Neural cell (in vitro differentiated cells): ENCODE measurements at regions not wholly inside any gene's neighbourhood (a gene's known extent, or its start where the extent isn't known, plus 50 kb on each side); places are given as distances from the start of the nearest gene placed in this dataset.

Source experiments
- H2AFZ ChIP-seq: fragments of 200-600, 300-800 bp; sonication (generic), shearing (Covaris generic); 2 replicates; pipeline ENCODE4 v1.6.0; 2014; ENCODE audit warnings: low read depth, mild to moderate bottlenecking, antibody characterized with exemption, low read length, moderate library complexity
- H3F3A ChIP-seq: fragments of 200-600 bp; shearing (Covaris generic); 2 replicates; pipeline ENCODE4 v1.6.1; 2016; ENCODE audit warnings: mild to moderate bottlenecking, moderate library complexity, mixed read lengths, antibody characterized with exemption, low read length; ENCODE audit not compliant: insufficient read depth, poor library complexity, severe bottlenecking
- H3K27ac ChIP-seq: fragments of 200-600, 300-800 bp; sonication (generic), shearing (Covaris generic); 2 replicates; pipeline ENCODE4 v1.5.1; 2014; ENCODE audit warnings: mild to moderate bottlenecking, low read length, moderate library complexity
- H3K27me3 ChIP-seq: fragments of 300-800, 200-600 bp; sonication (generic), shearing (Covaris generic); 2 replicates; pipeline ENCODE4 v1.6.0; 2014; ENCODE audit warnings: mild to moderate bottlenecking, low read depth, low read length, moderate library complexity; ENCODE audit not compliant: insufficient read depth
- H3K36me3 ChIP-seq: fragments of 300-800, 200-600 bp; sonication (generic), shearing (Covaris generic); 2 replicates; pipeline ENCODE4 v1.5.1; 2014; ENCODE audit warnings: mild to moderate bottlenecking, antibody characterized with exemption, low read length, moderate library complexity; ENCODE audit not compliant: insufficient read depth
- H3K4me2 ChIP-seq: fragments of 300-800, 200-600 bp; sonication (generic), shearing (Covaris generic); 2 replicates; pipeline ENCODE4 v1.6.0; 2014; ENCODE audit warnings: mild to moderate bottlenecking, low read length
- H3K4me3 ChIP-seq: fragments of 300-800, 200-600 bp; sonication (generic), shearing (Covaris generic); 2 replicates; pipeline ENCODE4 v1.5.1; 2014; ENCODE audit warnings: mild to moderate bottlenecking, low read length, moderate library complexity
- H3K79me2 ChIP-seq: fragments of 200-600 bp; shearing (Covaris generic); replicated peaks from 2 replicates; pipeline ENCODE4 v1.6.0; 2014; ENCODE audit warnings: mild to moderate bottlenecking, low read length, moderate library complexity; ENCODE audit not compliant: insufficient read depth
- H3K9ac ChIP-seq: fragments of 300-800, 200-600 bp; sonication (generic), shearing (Covaris generic); 2 replicates; pipeline ENCODE4 v1.6.1; 2016; ENCODE audit warnings: mild to moderate bottlenecking, low read length, mixed read lengths
- H3K9me2 ChIP-seq: fragments of 200-600 bp; shearing (Covaris generic); 2 replicates; pipeline ENCODE4 v1.6.1; 2016; ENCODE audit warnings: mild to moderate bottlenecking, low read length, mixed read lengths; ENCODE audit not compliant: insufficient read depth
- H3K9me3 ChIP-seq: fragments of 200-600, 300-800 bp; sonication (generic), shearing (Covaris generic); 2 replicates; pipeline ENCODE4 v1.6.1; 2016; ENCODE audit warnings: mild to moderate bottlenecking, mixed run types, low read length, moderate library complexity, mixed read lengths
- H4K20me1 ChIP-seq: fragments of 200-600 bp; shearing (Covaris generic); 2 replicates; pipeline ENCODE4 v1.6.1; 2016; ENCODE audit warnings: mild to moderate bottlenecking, mixed run types; ENCODE audit not compliant: insufficient read depth
- CTCF ChIP-seq: fragments of 450-650 bp; IDR thresholded peaks from 2 replicates; pipeline ENCODE4 v1.5.1; 2014; ENCODE audit warnings: antibody characterized with exemption, mild to moderate bottlenecking, moderate library complexity; ENCODE audit not compliant: poor library complexity, severe bottlenecking
- EP300 ChIP-seq: fragments of 450-650 bp; conservative IDR thresholded peaks from 2 replicates; pipeline ENCODE4 v1.6.1; 2014; ENCODE audit warnings: antibody characterized with exemption, mild to moderate bottlenecking, moderate library complexity; ENCODE audit not compliant: poor library complexity, severe bottlenecking
- EZH2 ChIP-seq: fragments of 200-600, 300-800 bp; shearing (Covaris generic), sonication (generic); IDR thresholded peaks from 2 replicates; pipeline ENCODE4 v1.6.1; 2014; ENCODE audit warnings: antibody characterized with exemption, low read length, borderline replicate concordance, mild to moderate bottlenecking; ENCODE audit not compliant: insufficient read depth, poor library complexity, severe bottlenecking
- MXI1 ChIP-seq: fragments of 450-650 bp; conservative IDR thresholded peaks from 2 replicates; pipeline ENCODE4 v1.6.1; 2014; ENCODE audit warnings: antibody characterized with exemption, mild to moderate bottlenecking; ENCODE audit not compliant: poor library complexity, severe bottlenecking
- POLR2AphosphoS5 ChIP-seq: IDR thresholded peaks from 2 replicates; pipeline ENCODE4 v1.6.1; 2012
- RAD21 ChIP-seq: fragments of 450-650 bp; conservative IDR thresholded peaks from 2 replicates; pipeline ENCODE4 v1.6.1; 2014; ENCODE audit warnings: antibody characterized with exemption, mild to moderate bottlenecking, moderate library complexity
- REST ChIP-seq: IDR thresholded peaks from 2 replicates; pipeline ENCODE4 v1.6.1; 2012; ENCODE audit warnings: borderline replicate concordance
- SMC3 ChIP-seq: fragments of 450-650 bp; conservative IDR thresholded peaks from 2 replicates; pipeline ENCODE4 v1.6.1; 2014; ENCODE audit warnings: antibody characterized with exemption, mild to moderate bottlenecking, moderate library complexity; ENCODE audit not compliant: poor library complexity
- TAF1 ChIP-seq: IDR thresholded peaks from 2 replicates; pipeline ENCODE4 v1.6.1; 2012; ENCODE audit warnings: low read depth

DNA sequence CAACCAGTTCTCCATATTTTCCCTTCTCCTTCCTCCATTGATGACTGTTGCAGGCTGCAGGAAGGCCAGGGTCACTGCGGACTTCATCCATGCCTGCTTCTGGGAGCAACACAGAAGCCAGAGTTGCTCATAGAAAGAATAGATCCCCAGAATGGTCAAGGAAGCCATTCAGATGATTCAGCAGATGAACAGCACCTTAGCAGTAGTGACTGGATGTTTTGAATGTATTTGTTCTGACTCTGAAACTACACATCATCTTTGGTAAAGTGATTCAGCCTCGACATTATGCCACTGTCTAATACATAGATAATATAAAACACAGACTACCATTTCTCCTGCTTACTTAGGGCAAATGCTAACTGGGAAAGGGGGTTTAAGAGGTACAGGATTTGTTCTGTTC is 411.6 kb downstream of the RND3 start:
- no peaks in the 10 kb centered on the region for H3K27me3 ChIP-seq
- H3K4me3 ChIP-seq, result no peak overlapping the region
- no peaks in the 10 kb centered on the region for H3K9me3 ChIP-seq
- no peaks in the 10 kb centered on the region for H3K79me2 ChIP-seq
- TF ChIP-seq SMC3 (no peak), POLR2AphosphoS5 (no peak), RAD21 (no peak), MXI1 (no peak), CTCF (no peak), REST (no peak), EP300 (no peak), TAF1 (no peak), EZH2 (no peak)
- no peaks in the 10 kb centered on the region for H3F3A ChIP-seq
- no peak overlapping the region for H3K27ac ChIP-seq
- no peak overlapping the region for H2AFZ ChIP-seq
- H3K9me2 ChIP-seq, result no peaks in the 10 kb centered on the region
- H3K9ac ChIP-seq, result no peak overlapping the region
- no peak overlapping the region for H3K4me2 ChIP-seq
- H3K36me3 ChIP-seq, result no peaks in the 10 kb centered on the region
- no peaks in the 10 kb centered on the region for H4K20me1 ChIP-seq

DNA sequence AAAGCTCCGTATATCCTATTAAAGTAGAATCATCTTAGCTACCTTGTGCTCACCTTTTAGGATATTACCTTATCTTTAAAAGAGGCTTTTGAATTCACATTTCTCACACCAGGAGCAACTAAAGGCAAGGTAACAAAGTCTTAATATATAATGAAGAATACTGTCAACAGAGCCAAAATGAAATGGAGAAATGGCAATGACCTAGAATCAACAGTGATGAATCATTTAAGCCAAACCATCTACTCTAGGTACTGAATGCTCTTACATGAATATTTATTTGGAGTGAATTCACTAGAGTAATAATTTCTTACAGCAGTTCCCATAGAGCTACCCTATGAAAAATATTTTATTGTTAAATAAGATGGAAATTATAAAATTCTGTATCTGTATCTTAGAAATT is 421.0 kb downstream of the RND3 start:
- Histone ChIP-seq H4K20me1 (no peaks in the 10 kb centered on the region), H2AFZ (no peak overlapping the region), H3K36me3 (no peaks in the 10 kb centered on the region), H3K27ac (no peak overlapping the region), H3K4me2 (peak overlapping the region; percentile 8), H3K27me3 (no peaks in the 10 kb centered on the region), H3K9me2 (no peaks in the 10 kb centered on the region), H3K79me2 (no peaks in the 10 kb centered on the region), H3K9ac (no peak overlapping the region), H3K9me3 (no peaks in the 10 kb centered on the region), H3K4me3 (no peak overlapping the region), H3F3A (no peaks in the 10 kb centered on the region)
- TF ChIP-seq RAD21, result no peak
- TF ChIP-seq TAF1, result no peak

GRCh38 chr2:150063931-150064548 is 423.4 kb downstream of the RND3 start:
- TF ChIP-seq CTCF (no peak), REST (peak; percentile 10), EZH2 (no peak), POLR2AphosphoS5 (no peak), RAD21 (peak; percentile 13), TAF1 (no peak)
- H3F3A ChIP-seq, result no peaks in the 10 kb centered on the region
- H2AFZ ChIP-seq, result peak overlapping the region; percentile 2
- no peak overlapping the region for H3K9ac ChIP-seq
- H3K4me2 ChIP-seq, result peak overlapping the region; percentile 20
- H3K79me2 ChIP-seq, result no peaks in the 10 kb centered on the region
- H4K20me1 ChIP-seq, result no peaks in the 10 kb centered on the region
- H3K9me2 ChIP-seq, result no peaks in the 10 kb centered on the region
- H3K9me3 ChIP-seq, result no peaks in the 10 kb centered on the region
- H3K4me3 ChIP-seq, result no peak overlapping the region
- no peaks in the 10 kb centered on the region for H3K27me3 ChIP-seq
- H3K36me3 ChIP-seq, result no peaks in the 10 kb centered on the region
- peak overlapping the region; percentile 44 for H3K27ac ChIP-seq
